GM12878 (cell line): ENCODE measurements at regions not wholly inside any gene's neighbourhood (a gene's known extent, or its start where the extent isn't known, plus 50 kb on each side); places are given as distances from the start of the nearest gene placed in this dataset.
A peak's percentile ranks its signal among the peaks of the same experiment; 100 is the strongest.

ENCODE experiments used
- BMI1 ChIP-seq: fragments of 450-650 bp; IDR thresholded peaks from 2 replicates; pipeline ENCODE4 v1.6.1; 2016; ENCODE audit warnings: mild to moderate bottlenecking, moderate library complexity, borderline replicate concordance
- CREM ChIP-seq: IDR thresholded peaks from 2 replicates; pipeline ENCODE4 v1.6.1; 2014; ENCODE audit warnings: antibody characterized with exemption, low read depth
- EZH2 ChIP-seq: IDR thresholded peaks from 2 replicates; pipeline ENCODE4 v1.6.1; 2012; ENCODE audit warnings: low read depth, mild to moderate bottlenecking, control low read depth, inconsistent platforms, low read length, borderline replicate concordance; ENCODE audit not compliant: control insufficient read depth
- FOS ChIP-seq: IDR thresholded peaks from 3 replicates; pipeline ENCODE4 v1.6.1; 2011; ENCODE audit warnings: borderline replicate concordance; ENCODE audit not compliant: insufficient read length; ENCODE audit errors: extremely low read depth
- FOXK2 ChIP-seq: fragments of 450-650 bp; IDR thresholded peaks from 2 replicates; pipeline ENCODE4 v1.6.1; 2017; ENCODE audit warnings: mild to moderate bottlenecking, moderate library complexity
- HCFC1 ChIP-seq: fragments of 150-350 bp; IDR thresholded peaks from 2 replicates; pipeline ENCODE4 v1.6.1; 2014; ENCODE audit warnings: low read length
- JUND ChIP-seq: IDR thresholded peaks from 2 replicates; pipeline ENCODE4 v1.6.1; 2012; ENCODE audit warnings: low read depth, mild to moderate bottlenecking, low read length, improper control_type of control experiment, moderate library complexity
- MTA2 ChIP-seq: fragments of 450-650 bp; IDR thresholded peaks from 2 replicates; pipeline ENCODE4 v1.6.1; 2016; ENCODE audit warnings: low read depth, mild to moderate bottlenecking, moderate library complexity
- NR2C2 ChIP-seq: IDR thresholded peaks from 2 replicates; pipeline ENCODE4 v1.6.1; 2011; ENCODE audit warnings: borderline replicate concordance, low read depth; ENCODE audit not compliant: control insufficient read depth, insufficient read length
- PAX5 ChIP-seq: IDR thresholded peaks from 2 replicates; pipeline ENCODE4 v1.6.1; 2011; ENCODE audit warnings: low read depth, low read length, borderline replicate concordance
- POLR2AphosphoS2 ChIP-seq: IDR thresholded peaks from 2 replicates; pipeline ENCODE4 v1.6.1; 2011; ENCODE audit warnings: low read depth, mild to moderate bottlenecking, low read length, improper control_type of control experiment, moderate library complexity
- RAD51 ChIP-seq: fragments of 450-650 bp; IDR thresholded peaks from 2 replicates; pipeline ENCODE4 v1.6.1; 2016; ENCODE audit warnings: moderate library complexity, mild to moderate bottlenecking, inconsistent platforms
- RFX5 ChIP-seq: IDR thresholded peaks from 2 replicates; pipeline ENCODE4 v1.6.1; 2011; ENCODE audit warnings: low read depth, low read length, improper control_type of control experiment
- SMARCA5 ChIP-seq: fragments of 450-650 bp; IDR thresholded peaks from 2 replicates; pipeline ENCODE4 v1.6.1; 2017; ENCODE audit warnings: mild to moderate bottlenecking
- STAT1 ChIP-seq: fragments of 450-650 bp; conservative IDR thresholded peaks from 2 replicates; pipeline ENCODE4 v1.6.1; 2014; ENCODE audit warnings: antibody characterized with exemption, mild to moderate bottlenecking
- TCF7 ChIP-seq: IDR thresholded peaks from 2 replicates; pipeline ENCODE4 v1.6.1; 2014; ENCODE audit warnings: antibody characterized with exemption, borderline replicate concordance
- TF ChIP-seq, protein P1 (sequence below): fragments of 450-650 bp; IDR thresholded peaks from 2 replicates; pipeline ENCODE4 v1.6.1; 2017; ENCODE audit warnings: mild to moderate bottlenecking
- TF ChIP-seq, protein P2 (sequence below): IDR thresholded peaks from 2 replicates; pipeline ENCODE4 v1.6.1; 2012; ENCODE audit warnings: low read depth, low read length, improper control_type of control experiment
- TF ChIP-seq, protein P3 (sequence below): IDR thresholded peaks from 2 replicates; pipeline ENCODE4 v1.6.1; 2011; ENCODE audit warnings: borderline replicate concordance, low read depth, mild to moderate bottlenecking, moderate library complexity, mixed read lengths, low read length; ENCODE audit not compliant: insufficient read depth; ENCODE audit errors: extremely low read length
- TF ChIP-seq, protein P4 (sequence below): fragments of 450-650 bp; IDR thresholded peaks from 2 replicates; pipeline ENCODE4 v1.6.1; 2018; ENCODE audit warnings: mild to moderate bottlenecking, low read depth, moderate library complexity; ENCODE audit not compliant: partially characterized antibody
- TF ChIP-seq, protein P5 (sequence below): fragments of 450-650 bp; IDR thresholded peaks from 2 replicates; pipeline ENCODE4 v1.6.1; 2017; ENCODE audit warnings: mild to moderate bottlenecking, moderate library complexity

DNA sequence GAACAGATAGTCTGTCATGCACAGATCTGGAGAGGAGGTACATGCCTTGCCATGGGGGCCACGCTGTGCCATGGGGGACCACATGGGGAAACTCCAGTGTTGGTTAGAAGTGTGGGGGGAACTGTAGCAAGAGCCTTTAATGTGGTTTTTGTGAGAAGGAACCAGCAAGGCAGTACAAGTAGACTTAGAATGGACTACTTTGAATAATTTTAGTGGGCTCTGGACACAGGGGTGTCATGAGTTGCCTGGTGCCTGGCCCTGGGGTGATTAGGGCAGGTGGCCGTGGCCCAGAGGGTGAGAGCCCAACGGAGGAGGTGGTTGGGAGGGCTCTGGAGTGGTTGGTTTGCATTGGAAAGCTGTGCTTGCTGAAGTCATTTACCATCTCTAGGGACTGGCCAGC lies 77.2 kb downstream of the CXCL12 start (continued):
- TF ChIP-seq, protein P1, sequence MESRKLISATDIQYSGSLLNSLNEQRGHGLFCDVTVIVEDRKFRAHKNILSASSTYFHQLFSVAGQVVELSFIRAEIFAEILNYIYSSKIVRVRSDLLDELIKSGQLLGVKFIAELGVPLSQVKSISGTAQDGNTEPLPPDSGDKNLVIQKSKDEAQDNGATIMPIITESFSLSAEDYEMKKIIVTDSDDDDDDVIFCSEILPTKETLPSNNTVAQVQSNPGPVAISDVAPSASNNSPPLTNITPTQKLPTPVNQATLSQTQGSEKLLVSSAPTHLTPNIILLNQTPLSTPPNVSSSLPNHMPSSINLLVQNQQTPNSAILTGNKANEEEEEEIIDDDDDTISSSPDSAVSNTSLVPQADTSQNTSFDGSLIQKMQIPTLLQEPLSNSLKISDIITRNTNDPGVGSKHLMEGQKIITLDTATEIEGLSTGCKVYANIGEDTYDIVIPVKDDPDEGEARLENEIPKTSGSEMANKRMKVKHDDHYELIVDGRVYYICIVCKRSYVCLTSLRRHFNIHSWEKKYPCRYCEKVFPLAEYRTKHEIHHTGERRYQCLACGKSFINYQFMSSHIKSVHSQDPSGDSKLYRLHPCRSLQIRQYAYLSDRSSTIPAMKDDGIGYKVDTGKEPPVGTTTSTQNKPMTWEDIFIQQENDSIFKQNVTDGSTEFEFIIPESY = no peak
- TF ChIP-seq, protein P2, sequence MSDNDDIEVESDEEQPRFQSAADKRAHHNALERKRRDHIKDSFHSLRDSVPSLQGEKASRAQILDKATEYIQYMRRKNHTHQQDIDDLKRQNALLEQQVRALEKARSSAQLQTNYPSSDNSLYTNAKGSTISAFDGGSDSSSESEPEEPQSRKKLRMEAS = no peak
- TF ChIP-seq JUND (no peak), NR2C2 (no peak), STAT1 (no peak), MTA2 (peak; percentile 73), EZH2 (no peak), RFX5 (peak; percentile 70; the same call in 1 of the 2 replicates), PAX5 (peak; percentile 52; the same call in 1 of the 2 replicates), POLR2AphosphoS2 (no peak), BMI1 (peak; percentile 52; the same call in 1 of the 2 replicates), TCF7 (peak; percentile 99), FOS (no peak), HCFC1 (no peak), CREM (peak; percentile 19; the same call in 1 of the 2 replicates), SMARCA5 (no peak), FOXK2 (no peak), RAD51 (no peak)
- TF ChIP-seq, protein P3, sequence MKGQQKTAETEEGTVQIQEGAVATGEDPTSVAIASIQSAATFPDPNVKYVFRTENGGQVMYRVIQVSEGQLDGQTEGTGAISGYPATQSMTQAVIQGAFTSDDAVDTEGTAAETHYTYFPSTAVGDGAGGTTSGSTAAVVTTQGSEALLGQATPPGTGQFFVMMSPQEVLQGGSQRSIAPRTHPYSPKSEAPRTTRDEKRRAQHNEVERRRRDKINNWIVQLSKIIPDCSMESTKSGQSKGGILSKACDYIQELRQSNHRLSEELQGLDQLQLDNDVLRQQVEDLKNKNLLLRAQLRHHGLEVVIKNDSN = no peak
- TF ChIP-seq, protein P4, sequence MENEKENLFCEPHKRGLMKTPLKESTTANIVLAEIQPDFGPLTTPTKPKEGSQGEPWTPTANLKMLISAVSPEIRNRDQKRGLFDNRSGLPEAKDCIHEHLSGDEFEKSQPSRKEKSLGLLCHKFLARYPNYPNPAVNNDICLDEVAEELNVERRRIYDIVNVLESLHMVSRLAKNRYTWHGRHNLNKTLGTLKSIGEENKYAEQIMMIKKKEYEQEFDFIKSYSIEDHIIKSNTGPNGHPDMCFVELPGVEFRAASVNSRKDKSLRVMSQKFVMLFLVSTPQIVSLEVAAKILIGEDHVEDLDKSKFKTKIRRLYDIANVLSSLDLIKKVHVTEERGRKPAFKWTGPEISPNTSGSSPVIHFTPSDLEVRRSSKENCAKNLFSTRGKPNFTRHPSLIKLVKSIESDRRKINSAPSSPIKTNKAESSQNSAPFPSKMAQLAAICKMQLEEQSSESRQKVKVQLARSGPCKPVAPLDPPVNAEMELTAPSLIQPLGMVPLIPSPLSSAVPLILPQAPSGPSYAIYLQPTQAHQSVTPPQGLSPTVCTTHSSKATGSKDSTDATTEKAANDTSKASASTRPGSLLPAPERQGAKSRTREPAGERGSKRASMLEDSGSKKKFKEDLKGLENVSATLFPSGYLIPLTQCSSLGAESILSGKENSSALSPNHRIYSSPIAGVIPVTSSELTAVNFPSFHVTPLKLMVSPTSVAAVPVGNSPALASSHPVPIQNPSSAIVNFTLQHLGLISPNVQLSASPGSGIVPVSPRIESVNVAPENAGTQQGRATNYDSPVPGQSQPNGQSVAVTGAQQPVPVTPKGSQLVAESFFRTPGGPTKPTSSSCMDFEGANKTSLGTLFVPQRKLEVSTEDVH = no peak
- TF ChIP-seq, protein P5, sequence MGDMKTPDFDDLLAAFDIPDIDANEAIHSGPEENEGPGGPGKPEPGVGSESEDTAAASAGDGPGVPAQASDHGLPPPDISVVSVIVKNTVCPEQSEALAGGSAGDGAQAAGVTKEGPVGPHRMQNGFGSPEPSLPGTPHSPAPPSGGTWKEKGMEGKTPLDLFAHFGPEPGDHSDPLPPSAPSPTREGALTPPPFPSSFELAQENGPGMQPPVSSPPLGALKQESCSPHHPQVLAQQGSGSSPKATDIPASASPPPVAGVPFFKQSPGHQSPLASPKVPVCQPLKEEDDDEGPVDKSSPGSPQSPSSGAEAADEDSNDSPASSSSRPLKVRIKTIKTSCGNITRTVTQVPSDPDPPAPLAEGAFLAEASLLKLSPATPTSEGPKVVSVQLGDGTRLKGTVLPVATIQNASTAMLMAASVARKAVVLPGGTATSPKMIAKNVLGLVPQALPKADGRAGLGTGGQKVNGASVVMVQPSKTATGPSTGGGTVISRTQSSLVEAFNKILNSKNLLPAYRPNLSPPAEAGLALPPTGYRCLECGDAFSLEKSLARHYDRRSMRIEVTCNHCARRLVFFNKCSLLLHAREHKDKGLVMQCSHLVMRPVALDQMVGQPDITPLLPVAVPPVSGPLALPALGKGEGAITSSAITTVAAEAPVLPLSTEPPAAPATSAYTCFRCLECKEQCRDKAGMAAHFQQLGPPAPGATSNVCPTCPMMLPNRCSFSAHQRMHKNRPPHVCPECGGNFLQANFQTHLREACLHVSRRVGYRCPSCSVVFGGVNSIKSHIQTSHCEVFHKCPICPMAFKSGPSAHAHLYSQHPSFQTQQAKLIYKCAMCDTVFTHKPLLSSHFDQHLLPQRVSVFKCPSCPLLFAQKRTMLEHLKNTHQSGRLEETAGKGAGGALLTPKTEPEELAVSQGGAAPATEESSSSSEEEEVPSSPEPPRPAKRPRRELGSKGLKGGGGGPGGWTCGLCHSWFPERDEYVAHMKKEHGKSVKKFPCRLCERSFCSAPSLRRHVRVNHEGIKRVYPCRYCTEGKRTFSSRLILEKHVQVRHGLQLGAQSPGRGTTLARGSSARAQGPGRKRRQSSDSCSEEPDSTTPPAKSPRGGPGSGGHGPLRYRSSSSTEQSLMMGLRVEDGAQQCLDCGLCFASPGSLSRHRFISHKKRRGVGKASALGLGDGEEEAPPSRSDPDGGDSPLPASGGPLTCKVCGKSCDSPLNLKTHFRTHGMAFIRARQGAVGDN = 0 out of 2 replicates have a peak, but pooled peaks have one; percentile 40
